HepG2 (cell line): ENCODE measurements at regions not wholly inside any gene's neighbourhood (a gene's known extent, or its start where the extent isn't known, plus 50 kb on each side); places are given as distances from the start of the nearest gene placed in this dataset.

Experiments used
- BHLHE40 ChIP-seq: IDR thresholded peaks from 2 replicates; pipeline ENCODE4 v1.6.1; 2011; ENCODE audit warnings: low read length, improper control_type of control experiment
- EZH2 ChIP-seq: conservative IDR thresholded peaks from 2 replicates; pipeline ENCODE4 v1.6.1; 2012; ENCODE audit warnings: mild to moderate bottlenecking, low read depth, low read length, moderate library complexity
- FOXO1 ChIP-seq: sonication (generic); formaldehyde crosslinking; IDR thresholded peaks from 2 replicates; pipeline ENCODE4 v1.4.0; 2020; ENCODE audit warnings: missing genetic modification reagents
- GTF3A ChIP-seq: sonication (generic); formaldehyde crosslinking; conservative IDR thresholded peaks from 2 replicates; pipeline ENCODE4 v1.4.0; 2020; ENCODE audit warnings: mild to moderate bottlenecking, missing genetic modification reagents
- NFATC3 ChIP-seq: sonication (generic); formaldehyde crosslinking; IDR thresholded peaks from 2 replicates; pipeline ENCODE4 v1.5.1; 2020; ENCODE audit warnings: mild to moderate bottlenecking, missing genetic modification reagents
- PHF8 ChIP-seq: sonication (generic); formaldehyde crosslinking; IDR thresholded peaks from 2 replicates; pipeline ENCODE4 v1.5.0; 2020; ENCODE audit warnings: missing genetic modification reagents
- POLR2AphosphoS2 ChIP-seq: IDR thresholded peaks from 2 replicates; pipeline ENCODE4 v1.6.1; 2011; ENCODE audit warnings: low read depth, low read length, improper control_type of control experiment
- RFX3 ChIP-seq: IDR thresholded peaks from 2 replicates; pipeline ENCODE4 v1.6.1; 2016; ENCODE audit warnings: missing biosample characterization, missing genetic modification reagents
- TBL1XR1 ChIP-seq: fragments of 150-350 bp; IDR thresholded peaks from 2 replicates; pipeline ENCODE4 v1.6.1; 2014; ENCODE audit warnings: borderline replicate concordance, low read length; ENCODE audit not compliant: partially characterized antibody
- TBP ChIP-seq: sonication (generic); formaldehyde crosslinking; IDR thresholded peaks from 2 replicates; pipeline ENCODE4 v1.5.0; 2020; ENCODE audit warnings: missing genetic modification reagents
- TP53 ChIP-seq: sonication (generic); formaldehyde crosslinking; conservative IDR thresholded peaks from 2 replicates; pipeline ENCODE4 v1.4.0; 2020; ENCODE audit warnings: missing genetic modification reagents
- ZNF224 ChIP-seq: sonication (generic); formaldehyde crosslinking; IDR thresholded peaks from 2 replicates; pipeline ENCODE4 v1.5.0; 2020; ENCODE audit warnings: mild to moderate bottlenecking, missing genetic modification reagents
- ZNF382 ChIP-seq: sonication (generic); formaldehyde crosslinking; IDR thresholded peaks from 2 replicates; pipeline ENCODE4 v1.5.0; 2020; ENCODE audit warnings: missing genetic modification reagents, mild to moderate bottlenecking, borderline replicate concordance
- ZNF616 ChIP-seq: sonication (generic); formaldehyde crosslinking; IDR thresholded peaks from 2 replicates; pipeline ENCODE4 v1.5.0; 2020; ENCODE audit warnings: low read depth, mild to moderate bottlenecking, missing genetic modification reagents
- ZNF670 ChIP-seq: sonication (generic); formaldehyde crosslinking; IDR thresholded peaks from 2 replicates; pipeline ENCODE4 v1.8.0; 2022; ENCODE audit warnings: mild to moderate bottlenecking, missing genetic modification reagents, borderline replicate concordance
- ZNF772 ChIP-seq: sonication (generic); formaldehyde crosslinking; IDR thresholded peaks from 2 replicates; pipeline ENCODE4 v1.5.0; 2020; ENCODE audit warnings: mild to moderate bottlenecking, missing genetic modification reagents
- ZNF841 ChIP-seq: sonication (generic); formaldehyde crosslinking; IDR thresholded peaks from 2 replicates; pipeline ENCODE4 v1.8.1; 2023; ENCODE audit warnings: missing genetic modification reagents, borderline replicate concordance
- TF ChIP-seq, protein P1 (sequence below): IDR thresholded peaks from 2 replicates; pipeline ENCODE4 v1.6.1; 2016; ENCODE audit warnings: mild to moderate bottlenecking
- TF ChIP-seq, protein P2 (sequence below): sonication (generic); formaldehyde crosslinking; IDR thresholded peaks from 2 replicates; pipeline ENCODE4 v1.4.0; 2020; ENCODE audit warnings: missing genetic modification reagents
- TF ChIP-seq, protein P3 (sequence below): sonication (generic); formaldehyde crosslinking; IDR thresholded peaks from 2 replicates; pipeline ENCODE4 v1.4.0; 2020; ENCODE audit warnings: mild to moderate bottlenecking, missing genetic modification reagents
- TF ChIP-seq, protein P4 (sequence below): sonication (generic); formaldehyde crosslinking; IDR thresholded peaks from 2 replicates; pipeline ENCODE4 v1.8.0; 2022; ENCODE audit warnings: mild to moderate bottlenecking, missing genetic modification reagents, moderate library complexity
- TF ChIP-seq, protein P5 (sequence below): sonication (generic); formaldehyde crosslinking; IDR thresholded peaks from 2 replicates; pipeline ENCODE4 v1.5.0; 2020; ENCODE audit warnings: mild to moderate bottlenecking, missing genetic modification reagents, moderate library complexity
- TF ChIP-seq, protein P6 (sequence below): sonication (generic); formaldehyde crosslinking; IDR thresholded peaks from 2 replicates; pipeline ENCODE4 v1.4.0; 2020; ENCODE audit warnings: mild to moderate bottlenecking, missing genetic modification reagents
- TF ChIP-seq, protein P7 (sequence below): sonication (generic); formaldehyde crosslinking; IDR thresholded peaks from 2 replicates; pipeline ENCODE4 v1.5.0; 2020; ENCODE audit warnings: mild to moderate bottlenecking, missing genetic modification reagents

DNA sequence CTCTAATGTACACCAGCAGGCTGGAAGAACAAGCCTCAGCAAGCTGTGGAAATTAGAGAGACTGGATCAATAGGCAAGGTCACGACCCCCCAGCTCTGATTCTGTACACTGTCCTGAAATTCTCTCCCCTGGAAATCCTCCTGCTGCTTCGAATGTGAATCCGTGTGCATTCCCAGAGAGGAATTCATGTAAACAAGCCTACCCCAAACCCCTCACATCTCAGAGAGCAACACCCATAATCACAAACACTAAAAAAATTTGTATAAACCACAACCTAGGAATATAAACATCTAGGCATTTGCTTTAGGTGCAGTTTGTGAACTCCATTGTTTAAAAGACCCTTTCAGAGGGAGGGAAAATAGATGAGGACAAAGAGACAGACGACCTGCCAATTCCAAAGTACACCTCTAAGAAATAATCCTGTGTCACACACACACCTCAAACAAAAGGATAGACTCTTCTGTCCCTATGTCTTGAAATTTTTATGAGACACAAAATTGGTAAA lies 325.2 kb downstream of the WDR72 start (continued):
- TF ChIP-seq, protein P1, sequence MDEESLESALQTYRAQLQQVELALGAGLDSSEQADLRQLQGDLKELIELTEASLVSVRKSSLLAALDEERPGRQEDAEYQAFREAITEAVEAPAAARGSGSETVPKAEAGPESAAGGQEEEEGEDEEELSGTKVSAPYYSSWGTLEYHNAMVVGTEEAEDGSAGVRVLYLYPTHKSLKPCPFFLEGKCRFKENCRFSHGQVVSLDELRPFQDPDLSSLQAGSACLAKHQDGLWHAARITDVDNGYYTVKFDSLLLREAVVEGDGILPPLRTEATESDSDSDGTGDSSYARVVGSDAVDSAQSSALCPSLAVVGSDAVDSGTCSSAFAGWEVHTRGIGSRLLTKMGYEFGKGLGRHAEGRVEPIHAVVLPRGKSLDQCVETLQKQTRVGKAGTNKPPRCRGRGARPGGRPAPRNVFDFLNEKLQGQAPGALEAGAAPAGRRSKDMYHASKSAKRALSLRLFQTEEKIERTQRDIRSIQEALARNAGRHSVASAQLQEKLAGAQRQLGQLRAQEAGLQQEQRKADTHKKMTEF (CRISPR knock-in tag): peak; percentile 82; the same call in 1 of the 2 replicates
- TF ChIP-seq EZH2: no peak
- no peak for TF ChIP-seq ZNF616 (CRISPR knock-in tag)
- no peak for TF ChIP-seq ZNF382 (CRISPR knock-in tag)
- TF ChIP-seq, protein P2, sequence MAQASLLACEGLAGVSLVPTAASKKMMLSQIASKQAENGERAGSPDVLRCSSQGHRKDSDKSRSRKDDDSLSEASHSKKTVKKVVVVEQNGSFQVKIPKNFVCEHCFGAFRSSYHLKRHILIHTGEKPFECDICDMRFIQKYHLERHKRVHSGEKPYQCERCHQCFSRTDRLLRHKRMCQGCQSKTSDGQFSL (CRISPR knock-in tag): no peak
- TF ChIP-seq, protein P3, sequence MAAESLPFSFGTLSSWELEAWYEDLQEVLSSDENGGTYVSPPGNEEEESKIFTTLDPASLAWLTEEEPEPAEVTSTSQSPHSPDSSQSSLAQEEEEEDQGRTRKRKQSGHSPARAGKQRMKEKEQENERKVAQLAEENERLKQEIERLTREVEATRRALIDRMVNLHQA (CRISPR knock-in tag): no peak
- TF ChIP-seq ZNF772 (CRISPR knock-in tag): peak; percentile 46; the same call in 1 of the 2 replicates
- peak; percentile 87 for TF ChIP-seq FOXO1 (CRISPR knock-in tag)
- TF ChIP-seq TBL1XR1: no peak
- TF ChIP-seq TP53 (CRISPR knock-in tag): no peak
- TF ChIP-seq PHF8 (CRISPR knock-in tag): no peak
- no peak for TF ChIP-seq ZNF224 (CRISPR knock-in tag)
- TF ChIP-seq, protein P4, sequence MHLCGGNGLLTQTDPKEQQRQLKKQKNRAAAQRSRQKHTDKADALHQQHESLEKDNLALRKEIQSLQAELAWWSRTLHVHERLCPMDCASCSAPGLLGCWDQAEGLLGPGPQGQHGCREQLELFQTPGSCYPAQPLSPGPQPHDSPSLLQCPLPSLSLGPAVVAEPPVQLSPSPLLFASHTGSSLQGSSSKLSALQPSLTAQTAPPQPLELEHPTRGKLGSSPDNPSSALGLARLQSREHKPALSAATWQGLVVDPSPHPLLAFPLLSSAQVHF: no peak
- no peak for TF ChIP-seq NFATC3 (CRISPR knock-in tag)
- TF ChIP-seq, protein P5, sequence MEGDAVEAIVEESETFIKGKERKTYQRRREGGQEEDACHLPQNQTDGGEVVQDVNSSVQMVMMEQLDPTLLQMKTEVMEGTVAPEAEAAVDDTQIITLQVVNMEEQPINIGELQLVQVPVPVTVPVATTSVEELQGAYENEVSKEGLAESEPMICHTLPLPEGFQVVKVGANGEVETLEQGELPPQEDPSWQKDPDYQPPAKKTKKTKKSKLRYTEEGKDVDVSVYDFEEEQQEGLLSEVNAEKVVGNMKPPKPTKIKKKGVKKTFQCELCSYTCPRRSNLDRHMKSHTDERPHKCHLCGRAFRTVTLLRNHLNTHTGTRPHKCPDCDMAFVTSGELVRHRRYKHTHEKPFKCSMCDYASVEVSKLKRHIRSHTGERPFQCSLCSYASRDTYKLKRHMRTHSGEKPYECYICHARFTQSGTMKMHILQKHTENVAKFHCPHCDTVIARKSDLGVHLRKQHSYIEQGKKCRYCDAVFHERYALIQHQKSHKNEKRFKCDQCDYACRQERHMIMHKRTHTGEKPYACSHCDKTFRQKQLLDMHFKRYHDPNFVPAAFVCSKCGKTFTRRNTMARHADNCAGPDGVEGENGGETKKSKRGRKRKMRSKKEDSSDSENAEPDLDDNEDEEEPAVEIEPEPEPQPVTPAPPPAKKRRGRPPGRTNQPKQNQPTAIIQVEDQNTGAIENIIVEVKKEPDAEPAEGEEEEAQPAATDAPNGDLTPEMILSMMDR: no peak
- no peak for TF ChIP-seq GTF3A (CRISPR knock-in tag)
- no peak for TF ChIP-seq TBP (CRISPR knock-in tag)
- TF ChIP-seq POLR2AphosphoS2: no peak
- TF ChIP-seq ZNF841 (CRISPR knock-in tag): no peak
- TF ChIP-seq ZNF670 (CRISPR knock-in tag): peak; percentile 75; the same call in 1 of the 2 replicates
- TF ChIP-seq, protein P6, sequence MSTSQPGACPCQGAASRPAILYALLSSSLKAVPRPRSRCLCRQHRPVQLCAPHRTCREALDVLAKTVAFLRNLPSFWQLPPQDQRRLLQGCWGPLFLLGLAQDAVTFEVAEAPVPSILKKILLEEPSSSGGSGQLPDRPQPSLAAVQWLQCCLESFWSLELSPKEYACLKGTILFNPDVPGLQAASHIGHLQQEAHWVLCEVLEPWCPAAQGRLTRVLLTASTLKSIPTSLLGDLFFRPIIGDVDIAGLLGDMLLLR (CRISPR knock-in tag): no peak
- no peak for TF ChIP-seq BHLHE40
- TF ChIP-seq RFX3 (CRISPR knock-in tag): no peak
- TF ChIP-seq, protein P7, sequence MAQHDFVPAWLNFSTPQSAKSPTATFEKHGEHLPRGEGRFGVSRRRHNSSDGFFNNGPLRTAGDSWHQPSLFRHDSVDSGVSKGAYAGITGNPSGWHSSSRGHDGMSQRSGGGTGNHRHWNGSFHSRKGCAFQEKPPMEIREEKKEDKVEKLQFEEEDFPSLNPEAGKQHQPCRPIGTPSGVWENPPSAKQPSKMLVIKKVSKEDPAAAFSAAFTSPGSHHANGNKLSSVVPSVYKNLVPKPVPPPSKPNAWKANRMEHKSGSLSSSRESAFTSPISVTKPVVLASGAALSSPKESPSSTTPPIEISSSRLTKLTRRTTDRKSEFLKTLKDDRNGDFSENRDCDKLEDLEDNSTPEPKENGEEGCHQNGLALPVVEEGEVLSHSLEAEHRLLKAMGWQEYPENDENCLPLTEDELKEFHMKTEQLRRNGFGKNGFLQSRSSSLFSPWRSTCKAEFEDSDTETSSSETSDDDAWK (CRISPR knock-in tag): no peak
